IMR-90 (cell line): ENCODE measurements at regions not wholly inside any gene's neighbourhood (a gene's known extent, or its start where the extent isn't known, plus 50 kb on each side); places are given as distances from the start of the nearest gene placed in this dataset.

ENCODE experiments used
- ATAC-seq: fragments of 200-7000 bp; cut with Tn5 transposase; 2 replicates; pipeline ENCODE4 v1.9.1; 2020; ENCODE audit warnings: low read depth, mild to moderate bottlenecking, moderate library complexity
- BruUV-seq: library from RNA; stranded (reverse); fragments of 400-500 nt; replicated peaks from 2 replicates; lab custom pipeline; 2021; lab: Mats Ljungman, UMichigan
- CTCF ChIA-PET: fragments of 300-600 bp; formaldehyde crosslinking; extraction: SDS; loops from one replicate; lab custom pipeline; 2021; ENCODE audit warnings: antibody characterized with exemption; lab: Yijun Ruan, JAX
- POLR2A ChIA-PET: fragments of 300-600 bp; sonication (Branson Sonifier 250); formaldehyde crosslinking; loops from one replicate; lab custom pipeline; 2022; ENCODE audit warnings: antibody characterized with exemption; ENCODE audit not compliant: unreplicated experiment; lab: Charles Lee
- DNase-seq: peaks from one replicate; pipeline ENCODE4 v3.0.0; 2013
- H2AFZ ChIP-seq: replicated peaks from 2 replicates; pipeline ENCODE3; 2013; ENCODE audit warnings: low read length, mild to moderate bottlenecking; ENCODE audit not compliant: poor library complexity
- H2AK5ac ChIP-seq: 2 replicates; pipeline ENCODE4 v1.6.1; 2013; ENCODE audit warnings: low read depth, low read length, inconsistent platforms
- H2AK9ac ChIP-seq: replicated peaks from 2 replicates; pipeline ENCODE3; 2013; ENCODE audit warnings: mild to moderate bottlenecking, low read depth, low read length, moderate library complexity; ENCODE audit not compliant: poor library complexity
- H2BK120ac ChIP-seq: 2 replicates; pipeline ENCODE4 v1.6.1; 2013; ENCODE audit warnings: low read depth, low read length, inconsistent platforms
- H2BK15ac ChIP-seq: 3 replicates; pipeline ENCODE4 v1.6.1; 2013; ENCODE audit warnings: low read depth, low read length, inconsistent platforms
- H2BK20ac ChIP-seq: 2 replicates; pipeline ENCODE4 v1.6.1; 2013; ENCODE audit warnings: low read depth, mild to moderate bottlenecking, inconsistent platforms, low read length, moderate library complexity
- H2BK5ac ChIP-seq: 2 replicates; pipeline ENCODE4 v1.6.1; 2013; ENCODE audit warnings: mild to moderate bottlenecking, low read depth, low read length, inconsistent platforms; ENCODE audit not compliant: poor library complexity, severe bottlenecking
- H3K14ac ChIP-seq: replicated peaks from 2 replicates; pipeline ENCODE4 v1.6.1; 2013; ENCODE audit warnings: low read depth, low read length, inconsistent platforms
- H3K18ac ChIP-seq: 2 replicates; pipeline ENCODE4 v1.6.1; 2013; ENCODE audit warnings: low read depth, low read length, control low read depth
- H3K23ac ChIP-seq: 2 replicates; pipeline ENCODE4 v1.6.1; 2013; ENCODE audit warnings: low read depth, low read length, inconsistent platforms
- H3K27ac ChIP-seq: 2 replicates; pipeline ENCODE4 v1.5.1; 2013; ENCODE audit warnings: mild to moderate bottlenecking, control low read depth, low read length; ENCODE audit not compliant: insufficient read depth
- H3K27me3 ChIP-seq: 2 replicates; pipeline ENCODE4 v1.6.1; 2013; ENCODE audit warnings: low read length; ENCODE audit not compliant: control insufficient read depth, insufficient read depth
- H3K36me3 ChIP-seq: 2 replicates; pipeline ENCODE4 v1.6.1; 2013; ENCODE audit warnings: low read length, mixed read lengths; ENCODE audit not compliant: control insufficient read depth, insufficient read depth
- H3K4ac ChIP-seq: 2 replicates; pipeline ENCODE4 v1.6.1; 2013; ENCODE audit warnings: low read depth, low read length, inconsistent platforms
- H3K4me1 ChIP-seq: 2 replicates; pipeline ENCODE4 v1.6.1; 2013; ENCODE audit warnings: low read length, mixed read lengths; ENCODE audit not compliant: control insufficient read depth, insufficient read depth
- H3K4me2 ChIP-seq: 2 replicates; pipeline ENCODE4 v1.6.1; 2013; ENCODE audit warnings: low read depth, mild to moderate bottlenecking, control low read depth, low read length, moderate library complexity
- H3K4me3 ChIP-seq: 2 replicates; pipeline ENCODE4 v1.5.1; 2013; ENCODE audit warnings: low read depth, mild to moderate bottlenecking, control low read depth, low read length, moderate library complexity; ENCODE audit not compliant: insufficient read depth
- H3K56ac ChIP-seq: 2 replicates; pipeline ENCODE4 v1.6.1; 2013; ENCODE audit warnings: low read length, inconsistent platforms; ENCODE audit not compliant: insufficient read depth; ENCODE audit errors: extremely low read depth
- H3K79me1 ChIP-seq, 2 experiments: 2 replicates each; pipeline ENCODE4 v1.6.1; 2013; ENCODE audit warnings: low read length in 2 of 2, inconsistent platforms in 1 of 2, low read depth in 1 of 2
- H3K9ac ChIP-seq: 2 replicates; pipeline ENCODE4 v1.6.1; 2013; ENCODE audit warnings: low read depth, low read length, control low read depth
- H3K9me1 ChIP-seq: 2 replicates; pipeline ENCODE4 v1.6.1; 2013; ENCODE audit warnings: low read length, inconsistent platforms; ENCODE audit not compliant: insufficient read depth
- H3K9me3 ChIP-seq: 2 replicates; pipeline ENCODE4 v1.6.1; 2013; ENCODE audit warnings: low read length; ENCODE audit not compliant: control insufficient read depth, insufficient read depth
- H4K20me1 ChIP-seq: 2 replicates; pipeline ENCODE4 v1.6.1; 2013; ENCODE audit warnings: low read length, inconsistent platforms; ENCODE audit not compliant: insufficient read depth
- H4K5ac ChIP-seq: 2 replicates; pipeline ENCODE4 v1.6.1; 2013; ENCODE audit warnings: mild to moderate bottlenecking, low read depth, low read length, control low read depth
- H4K8ac ChIP-seq, 2 experiments: 2 replicates each; pipeline ENCODE4 v1.6.1; 2013; ENCODE audit warnings: low read depth in 2 of 2, low read length in 2 of 2, control low read depth in 1 of 2, inconsistent platforms in 1 of 2
- H4K91ac ChIP-seq: 2 replicates; pipeline ENCODE4 v1.6.1; 2013; ENCODE audit warnings: low read depth, low read length, inconsistent platforms; ENCODE audit not compliant: insufficient read depth
- CEBPB ChIP-seq: IDR thresholded peaks from 2 replicates; pipeline ENCODE4 v1.6.1; 2012; ENCODE audit warnings: low read depth, low read length, improper control_type of control experiment
- CHD1 ChIP-seq: IDR thresholded peaks from 2 replicates; pipeline ENCODE4 v1.6.1; 2012; ENCODE audit warnings: low read depth, low read length, improper control_type of control experiment
- FOS ChIP-seq: fragments of 150-350 bp; IDR thresholded peaks from 2 replicates; pipeline ENCODE4 v1.6.1; 2016; ENCODE audit warnings: low read depth, low read length
- MAFK ChIP-seq: IDR thresholded peaks from 2 replicates; pipeline ENCODE4 v1.6.1; 2012; ENCODE audit warnings: low read depth, low read length, improper control_type of control experiment
- MAZ ChIP-seq: IDR thresholded peaks from 2 replicates; pipeline ENCODE4 v1.6.1; 2012; ENCODE audit warnings: low read depth, mild to moderate bottlenecking, low read length, improper control_type of control experiment, moderate library complexity, borderline replicate concordance
- MXI1 ChIP-seq: IDR thresholded peaks from 2 replicates; pipeline ENCODE4 v1.6.1; 2012; ENCODE audit warnings: low read depth, mild to moderate bottlenecking, low read length, moderate library complexity, borderline replicate concordance
- NFE2L2 ChIP-seq: fragments of 150-350 bp; IDR thresholded peaks from 2 replicates; pipeline ENCODE4 v1.6.1; 2016; ENCODE audit warnings: low read depth, mild to moderate bottlenecking, low read length
- RCOR1 ChIP-seq: IDR thresholded peaks from 2 replicates; pipeline ENCODE4 v1.6.1; 2012; ENCODE audit warnings: mild to moderate bottlenecking, low read length, improper control_type of control experiment; ENCODE audit not compliant: insufficient replicate concordance
- WGBS, 2 experiments: methylation state at CpG; one replicate each; pipeline versions ENCODE4 v1.1.5 to v1.1.7; 2013; ENCODE audit warnings: missing lambda C conversion rate in 2 of 2; ENCODE audit not compliant: insufficient read length in 1 of 2; ENCODE audit errors: extremely low coverage in 2 of 2; 5-methylcytosine and 5-hydroxymethylcytosine counted together
- dilution Hi-C: fragments of 300-500 bp; cut with HindIII; formaldehyde crosslinking; loops from one replicate; pipeline ENCODE4 v1.14.3; 2018; ENCODE audit warnings: low sequenced_read_pairs; ENCODE audit not compliant: unreplicated experiment
- in situ Hi-C: fragments of 300-500 bp; cut with MboI; formaldehyde crosslinking; loops from 3 replicates; pipeline ENCODE4 v1.14.3; 2019; ENCODE audit warnings: low sequenced_read_pairs, inconsistent platforms, mixed read lengths
- intact Hi-C: fragments of 100-400 bp; cut with micrococcal nuclease; formaldehyde crosslinking; loops from 2 replicates; pipeline ENCODE4 v1.10.0; 2022

DNA sequence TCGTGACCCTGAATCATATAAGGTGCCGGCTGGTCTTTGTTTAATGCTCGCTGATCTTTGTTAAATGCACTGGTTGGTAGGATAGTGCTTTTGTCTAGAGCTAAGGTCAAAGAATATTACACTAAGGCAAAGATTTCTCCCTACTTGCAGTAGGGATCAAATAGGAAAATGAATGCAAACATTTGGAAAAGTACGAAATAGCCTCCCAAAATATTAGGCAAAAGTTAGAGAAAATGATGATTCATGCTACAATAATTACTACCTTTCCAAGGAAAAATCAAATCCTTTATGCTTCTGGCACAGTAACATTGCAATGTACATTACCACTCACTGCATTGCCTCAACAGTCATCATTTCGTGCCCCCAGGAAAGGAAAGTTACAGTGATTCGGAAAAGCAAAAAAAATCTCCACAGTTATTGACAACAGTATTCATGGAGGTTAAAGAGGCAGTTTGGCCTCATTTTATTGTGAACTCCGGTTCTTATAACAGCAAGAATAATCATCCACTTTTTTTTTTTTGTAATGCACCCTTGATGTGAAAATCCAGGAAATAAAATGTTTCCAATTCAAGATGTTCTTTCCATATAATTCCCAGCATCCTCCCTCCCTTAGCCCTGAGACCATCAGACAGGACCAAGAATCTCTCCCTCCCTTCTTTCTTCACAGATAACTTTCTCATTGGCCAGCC is 61.7 kb upstream of the ZMYND8 start:
- Histone ChIP-seq H3K9me1 (no peaks in the 10 kb centered on the region; the same call in 1 of the 2 replicates), H2BK15ac (no peak overlapping the region), H2BK20ac (no peak overlapping the region), H3K4ac (no peak overlapping the region), H3K36me3 (no peaks in the 10 kb centered on the region), H2AFZ (no peak overlapping the region), H3K27me3 (no peaks in the 10 kb centered on the region), H3K4me1 (0 out of 2 replicates have a peak, but pooled peaks cover 1% of the 10 kb centered on the region), H2BK5ac (no peak overlapping the region), H2AK5ac (no peak overlapping the region), H3K9me3 (no peaks in the 10 kb centered on the region), H4K91ac (no peak overlapping the region), H4K5ac (no peak overlapping the region), H2BK120ac (no peak overlapping the region), H3K18ac (no peak overlapping the region), H3K23ac (no peak overlapping the region), H4K20me1 (no peaks in the 10 kb centered on the region), H3K4me2 (no peak overlapping the region), H3K79me1 (no peaks in the 10 kb centered on the region), H2AK9ac (no peak overlapping the region), H3K14ac (no peak overlapping the region), H3K56ac (no peak overlapping the region), H3K4me3 (no peak overlapping the region), H4K8ac (no peak overlapping the region), H3K9ac (no peak overlapping the region), H3K27ac (no peak overlapping the region)
- DNase-seq (no peak), ATAC-seq (no peak)
- no CpG with 5 or more reads among the region's 7 CpGs for WGBS, 2 experiments
- no TSS peak for BruUV-seq
- ChIA-PET CTCF (no interaction called here), POLR2A (no interaction called here)
- dilution Hi-C loops (no loop called here), in situ Hi-C loops (no loop called here), intact Hi-C loops (no loop called here)
- no peak for TF ChIP-seq CEBPB
- TF ChIP-seq RCOR1 = no peak
- TF ChIP-seq CHD1 = no peak
- no peak for TF ChIP-seq MAZ
- TF ChIP-seq FOS = no peak
- TF ChIP-seq NFE2L2 = no peak
- TF ChIP-seq MAFK = no peak
- TF ChIP-seq MXI1 = no peak
